Osteoblast (primary cell): ENCODE measurements at regions not wholly inside any gene's neighbourhood (a gene's known extent, or its start where the extent isn't known, plus 50 kb on each side); places are given as distances from the start of the nearest gene placed in this dataset.

Experiments
- DNase-seq: peaks from one replicate; pipeline ENCODE4 v3.0.0; 2011; ENCODE audit warnings: low spot score, mixed read lengths; ENCODE audit not compliant: insufficient read length; ENCODE audit errors: missing footprints
- H2AFZ ChIP-seq: 2 replicates; pipeline ENCODE4 v1.6.0; 2011; ENCODE audit warnings: mild to moderate bottlenecking, low read length
- H3K27ac ChIP-seq: 2 replicates; pipeline ENCODE4 v1.5.1; 2011; ENCODE audit warnings: mild to moderate bottlenecking, low read depth, low read length, moderate library complexity
- H3K27me3 ChIP-seq: 2 replicates; pipeline ENCODE4 v1.6.0; 2012; ENCODE audit warnings: mild to moderate bottlenecking, control low read depth, inconsistent platforms, low read length, moderate library complexity; ENCODE audit not compliant: insufficient read depth
- H3K36me3 ChIP-seq: 2 replicates; pipeline ENCODE4 v1.5.1; 2011; ENCODE audit warnings: mild to moderate bottlenecking, low read length, control low read depth, moderate library complexity; ENCODE audit not compliant: insufficient read depth
- H3K4me1 ChIP-seq: 2 replicates; pipeline ENCODE4 v1.5.1; 2011; ENCODE audit warnings: mild to moderate bottlenecking, low read length, control low read depth, moderate library complexity; ENCODE audit not compliant: insufficient read depth
- H3K4me2 ChIP-seq: 2 replicates; pipeline ENCODE4 v1.6.0; 2011; ENCODE audit warnings: mild to moderate bottlenecking, low read length; ENCODE audit not compliant: insufficient read depth
- H3K4me3 ChIP-seq: fragments of 200-600 bp; sonication (generic); 3 replicates; pipeline ENCODE4 v1.5.1; 2012; ENCODE audit warnings: mild to moderate bottlenecking, low read length, inconsistent platforms; ENCODE audit not compliant: insufficient read depth
- H3K79me2 ChIP-seq: 2 replicates; pipeline ENCODE4 v1.6.0; 2012; ENCODE audit warnings: mild to moderate bottlenecking, low read length, control low read depth, inconsistent platforms; ENCODE audit not compliant: insufficient read depth
- H3K9me3 ChIP-seq: 2 replicates; pipeline ENCODE4 v1.5.1; 2011; ENCODE audit warnings: low read depth, low read length, control low read depth
- H4K20me1 ChIP-seq: 2 replicates; pipeline ENCODE4 v1.6.0; 2012; ENCODE audit warnings: mild to moderate bottlenecking, low read length, control low read depth; ENCODE audit not compliant: insufficient read depth
- CTCF ChIP-seq: IDR thresholded peaks from 2 replicates; pipeline ENCODE4 v1.5.1; 2011; ENCODE audit warnings: mild to moderate bottlenecking, low read depth, low read length, moderate library complexity; ENCODE audit errors: extremely low read depth

- no peak overlapping the region for H2AFZ ChIP-seq
- no peak for TF ChIP-seq CTCF
- no peaks in the 10 kb centered on the region for H3K36me3 ChIP-seq
- no peak for DNase-seq
- H3K4me2 ChIP-seq, result no peak overlapping the region
- H3K27ac ChIP-seq, result no peak overlapping the region
- no peaks in the 10 kb centered on the region for H3K4me1 ChIP-seq
- no peaks in the 10 kb centered on the region for H3K27me3 ChIP-seq
- H3K9me3 ChIP-seq, result no peaks in the 10 kb centered on the region
- H4K20me1 ChIP-seq, result no peaks in the 10 kb centered on the region
- no peaks in the 10 kb centered on the region for H3K79me2 ChIP-seq
- H3K4me3 ChIP-seq, result no peak overlapping the region
Observed at GRCh38 chr16:14344945-14345344, 273.8 kb downstream of the MRTFB start.

- DNase-seq, result no peak
Observed at GRCh38 chr16:14344292-14344691, 273.2 kb downstream of the MRTFB start.

DNA sequence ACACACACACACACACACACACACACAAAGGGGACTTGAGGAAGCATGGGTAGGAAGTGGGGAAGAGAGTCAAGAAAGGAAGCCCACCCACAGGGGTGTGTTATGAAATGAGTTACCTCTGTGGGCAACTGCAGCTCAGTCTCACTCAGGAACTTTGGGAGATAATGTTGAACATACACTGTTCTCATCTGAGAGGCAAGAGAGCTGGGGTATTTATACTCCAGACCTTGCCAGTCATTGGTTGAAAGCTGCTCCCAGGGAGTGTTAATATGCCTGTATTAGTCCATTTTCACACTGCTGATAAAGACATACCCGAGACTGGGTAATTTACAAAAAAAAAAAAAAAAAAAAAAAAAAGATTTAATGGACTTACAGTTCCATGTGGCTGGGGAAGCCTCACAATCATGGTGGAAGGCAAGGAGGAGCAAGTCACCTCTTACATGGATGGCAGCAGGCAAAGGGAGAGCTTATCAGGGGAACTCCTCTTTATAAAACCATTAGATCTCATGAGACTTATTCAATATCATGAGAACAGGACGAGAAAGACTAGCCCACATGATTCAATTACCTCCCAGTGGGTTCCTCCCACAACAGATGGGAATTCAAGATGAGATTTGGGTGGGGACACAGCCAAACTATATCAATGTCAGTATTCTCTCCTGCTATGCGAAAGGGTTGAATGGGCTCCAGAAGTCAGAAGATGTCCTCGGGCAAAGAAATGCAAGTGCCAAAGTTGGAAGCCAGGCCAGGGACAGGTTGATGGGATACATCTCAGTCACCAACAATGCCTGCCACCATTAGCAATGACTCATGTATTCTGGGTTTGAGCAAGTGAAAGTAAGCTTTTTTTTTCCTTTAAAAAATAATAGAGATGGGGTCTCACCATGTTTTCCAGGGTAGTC is 270.5 kb downstream of the MRTFB start:
- Histone ChIP-seq H3K4me1 (peaks cover 8% of the 10 kb centered on the region), H3K4me3 (no peak overlapping the region), H4K20me1 (no peaks in the 10 kb centered on the region), H3K79me2 (no peaks in the 10 kb centered on the region), H3K27ac (no peak overlapping the region), H3K36me3 (no peaks in the 10 kb centered on the region), H3K4me2 (no peak overlapping the region), H3K27me3 (no peaks in the 10 kb centered on the region), H2AFZ (no peak overlapping the region), H3K9me3 (no peaks in the 10 kb centered on the region)
- no peak for TF ChIP-seq CTCF
- no peak for DNase-seq

More at GRCh38 chr16:14344292-14344691, 273.2 kb downstream of the MRTFB start:
- no peak for TF ChIP-seq CTCF
- Histone ChIP-seq H3K79me2 (no peaks in the 10 kb centered on the region), H4K20me1 (no peaks in the 10 kb centered on the region), H3K27ac (no peak overlapping the region), H3K4me1 (no peaks in the 10 kb centered on the region), H3K27me3 (no peaks in the 10 kb centered on the region), H2AFZ (no peak overlapping the region), H3K4me3 (no peak overlapping the region), H3K9me3 (no peaks in the 10 kb centered on the region), H3K4me2 (no peak overlapping the region), H3K36me3 (no peaks in the 10 kb centered on the region)

- DNase-seq, result no peak
- Histone ChIP-seq H3K36me3 (no peaks in the 10 kb centered on the region), H2AFZ (no peak overlapping the region), H4K20me1 (no peaks in the 10 kb centered on the region), H3K4me2 (no peak overlapping the region), H3K27me3 (no peaks in the 10 kb centered on the region), H3K9me3 (no peaks in the 10 kb centered on the region), H3K4me1 (peaks cover 10% of the 10 kb centered on the region), H3K79me2 (no peaks in the 10 kb centered on the region), H3K4me3 (no peak overlapping the region), H3K27ac (no peak overlapping the region)
- TF ChIP-seq CTCF, result no peak
Observed at GRCh38 chr16:14339694-14340093, 268.6 kb downstream of the MRTFB start.
